Lung (tissue), 11 donors: ENCODE measurements at regions not wholly inside any gene's neighbourhood (a gene's known extent, or its start where the extent isn't known, plus 50 kb on each side); places are given as distances from the start of the nearest gene placed in this dataset.

ENCODE experiments used
- ATAC-seq: fragments of 200-7000 bp; cut with Tn5 transposase; one replicate; pipeline ENCODE4 v1.9.1; 2020; ENCODE audit warnings: moderate number of reproducible peaks; ENCODE audit not compliant: insufficient read depth, low FRiP score
- DNase-seq, 3 donors: peaks; one replicate each; pipeline ENCODE4 v3.0.0-alpha.2; 2013 to 2017
- H3K27ac ChIP-seq, 2 donors: one replicate each; pipeline ENCODE4 v1.5.1; 2013; ENCODE audit warnings: mild to moderate bottlenecking in 2 of 2, moderate library complexity in 2 of 2, control low read depth in 1 of 2, inconsistent platforms in 1 of 2, low read depth in 1 of 2, low read length in 1 of 2
- H3K27me3 ChIP-seq, 3 donors: one replicate each; pipeline ENCODE4 v1.5.1; 2013; ENCODE audit warnings: low read length in 2 of 3; ENCODE audit not compliant: control insufficient read depth in 3 of 3, insufficient read depth in 3 of 3
- H3K36me3 ChIP-seq, 4 donors: one replicate each; pipeline ENCODE4 v1.5.1; 2013; ENCODE audit warnings: low read length in 4 of 4, mild to moderate bottlenecking in 1 of 4, moderate library complexity in 1 of 4; ENCODE audit not compliant: control insufficient read depth in 4 of 4, insufficient read depth in 4 of 4
- H3K4me1 ChIP-seq, 5 donors: one replicate each; pipeline ENCODE4 v1.5.1; 2013; ENCODE audit warnings: low read length in 5 of 5, mild to moderate bottlenecking in 2 of 5, moderate library complexity in 1 of 5; ENCODE audit not compliant: control insufficient read depth in 5 of 5, insufficient read depth in 5 of 5
- H3K4me3 ChIP-seq: one replicate; pipeline ENCODE4 v1.5.1; 2013; ENCODE audit warnings: mild to moderate bottlenecking, control low read depth, moderate library complexity
- H3K9ac ChIP-seq, 2 donors: one replicate each; pipeline ENCODE4 v1.5.1; 2013; ENCODE audit warnings: low read length in 2 of 2, control low read depth in 1 of 2; ENCODE audit not compliant: insufficient read depth in 1 of 2
- H3K9me3 ChIP-seq, 4 donors: one replicate each; pipeline ENCODE4 v1.5.1; 2013; ENCODE audit warnings: low read length in 3 of 4, mild to moderate bottlenecking in 1 of 4, moderate library complexity in 1 of 4; ENCODE audit not compliant: control insufficient read depth in 4 of 4, insufficient read depth in 3 of 4
- WGBS, 2 donors: extraction: QIAGEN DNeasy Blood & Tissue Kit; methylation state at CpG; one replicate each; pipeline ENCODE4 v1.1.7; 2013; 5-methylcytosine and 5-hydroxymethylcytosine counted together
- TF ChIP-seq, protein P1 (sequence below): IDR thresholded peaks from 2 replicates; pipeline ENCODE4 v1.5.1; 2012; ENCODE audit warnings: mild to moderate bottlenecking; ENCODE audit errors: control extremely low read depth, extremely low read depth
- donor health status: control.
- donor health status: control.
- donor health status: Bipolar disorder and iron deficiency.
- donor health status: healthy.
- donor health status: DM: yes; HTN: yes; CAD: no.

DNA sequence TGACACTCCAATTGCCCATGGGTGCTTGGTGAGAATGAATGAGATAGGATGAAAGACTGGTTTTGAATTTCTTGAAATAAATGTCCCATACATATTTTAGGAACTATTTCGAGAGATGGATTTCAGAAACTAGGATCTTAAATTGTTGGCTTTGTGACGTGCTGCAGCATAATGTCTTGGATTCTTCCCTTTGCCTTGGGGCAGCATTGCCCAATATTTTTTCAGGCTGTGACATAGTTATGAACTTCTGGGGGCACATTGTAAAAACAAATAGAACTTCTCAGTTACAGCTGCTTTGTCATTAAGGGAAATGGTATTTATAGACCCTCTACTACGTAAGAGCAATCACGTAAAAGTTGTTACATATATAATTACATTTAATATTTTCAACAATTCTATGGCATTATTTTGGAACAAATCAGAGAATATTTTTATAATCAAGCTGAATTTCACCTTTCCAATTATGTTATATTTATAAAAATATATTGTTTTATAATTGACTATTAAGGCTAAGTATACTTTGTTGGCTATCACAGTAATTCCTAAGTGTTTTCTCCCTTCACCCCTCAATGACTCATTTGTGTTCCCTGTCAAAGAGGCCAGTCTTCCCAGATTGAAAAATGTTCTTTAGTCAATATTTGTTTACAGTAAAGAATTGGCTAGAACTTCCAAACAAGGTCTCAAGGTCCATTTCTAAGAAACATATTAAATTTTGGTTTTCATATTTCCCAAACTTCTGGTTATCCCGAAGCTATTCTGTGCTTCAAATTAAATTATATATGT, 1388.3 kb upstream of the ACO1 start:
- ATAC-seq = no peak
- 78 to 81% methylated on average over 5 of the region's 5 CpGs for WGBS, 2 donors
- TF ChIP-seq, protein P1, sequence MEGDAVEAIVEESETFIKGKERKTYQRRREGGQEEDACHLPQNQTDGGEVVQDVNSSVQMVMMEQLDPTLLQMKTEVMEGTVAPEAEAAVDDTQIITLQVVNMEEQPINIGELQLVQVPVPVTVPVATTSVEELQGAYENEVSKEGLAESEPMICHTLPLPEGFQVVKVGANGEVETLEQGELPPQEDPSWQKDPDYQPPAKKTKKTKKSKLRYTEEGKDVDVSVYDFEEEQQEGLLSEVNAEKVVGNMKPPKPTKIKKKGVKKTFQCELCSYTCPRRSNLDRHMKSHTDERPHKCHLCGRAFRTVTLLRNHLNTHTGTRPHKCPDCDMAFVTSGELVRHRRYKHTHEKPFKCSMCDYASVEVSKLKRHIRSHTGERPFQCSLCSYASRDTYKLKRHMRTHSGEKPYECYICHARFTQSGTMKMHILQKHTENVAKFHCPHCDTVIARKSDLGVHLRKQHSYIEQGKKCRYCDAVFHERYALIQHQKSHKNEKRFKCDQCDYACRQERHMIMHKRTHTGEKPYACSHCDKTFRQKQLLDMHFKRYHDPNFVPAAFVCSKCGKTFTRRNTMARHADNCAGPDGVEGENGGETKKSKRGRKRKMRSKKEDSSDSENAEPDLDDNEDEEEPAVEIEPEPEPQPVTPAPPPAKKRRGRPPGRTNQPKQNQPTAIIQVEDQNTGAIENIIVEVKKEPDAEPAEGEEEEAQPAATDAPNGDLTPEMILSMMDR = no peak

DNA sequence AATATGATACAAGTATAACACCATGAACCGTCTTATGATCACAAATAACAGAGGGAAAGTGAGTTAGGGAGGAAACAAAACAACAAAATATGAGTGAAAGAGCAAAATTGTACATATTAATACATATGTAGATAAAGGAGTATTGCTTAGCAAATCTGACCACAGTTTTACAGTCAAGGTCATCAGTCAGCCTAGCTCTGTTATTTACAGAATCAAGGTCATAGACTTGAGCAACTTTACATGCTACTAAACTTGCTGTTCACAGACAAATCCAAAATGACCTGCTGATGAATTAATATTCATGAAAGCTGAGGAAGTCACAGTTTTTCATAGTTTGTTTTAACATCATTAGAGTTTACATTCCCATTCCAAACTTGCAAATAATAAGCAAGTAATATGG, 1387.7 kb upstream of the ACO1 start:
- ATAC-seq (no peak), DNase-seq (no peak)
- Histone ChIP-seq H3K27me3 (no peaks in the 10 kb centered on the region), H3K27ac (no peak overlapping the region), H3K36me3 (no peaks in the 10 kb centered on the region), H3K9me3 (no peaks in the 10 kb centered on the region), H3K9ac (no peak overlapping the region), H3K4me3 (no peak overlapping the region), H3K4me1 (no peaks in the 10 kb centered on the region)
- TF ChIP-seq, protein P1 = no peak
- WGBS, 2 donors = 62 to 66% methylated on average over 1 of the region's 1 CpG

More for the DNA sequence above, 1388.3 kb upstream of the ACO1 start:
- Histone ChIP-seq H3K27ac (no peak overlapping the region), H3K4me1 (no peaks in the 10 kb centered on the region), H3K36me3 (no peaks in the 10 kb centered on the region), H3K9ac (no peak overlapping the region), H3K4me3 (no peak overlapping the region), H3K9me3 (no peaks in the 10 kb centered on the region), H3K27me3 (no peaks in the 10 kb centered on the region)
- DNase-seq = no peak

DNA sequence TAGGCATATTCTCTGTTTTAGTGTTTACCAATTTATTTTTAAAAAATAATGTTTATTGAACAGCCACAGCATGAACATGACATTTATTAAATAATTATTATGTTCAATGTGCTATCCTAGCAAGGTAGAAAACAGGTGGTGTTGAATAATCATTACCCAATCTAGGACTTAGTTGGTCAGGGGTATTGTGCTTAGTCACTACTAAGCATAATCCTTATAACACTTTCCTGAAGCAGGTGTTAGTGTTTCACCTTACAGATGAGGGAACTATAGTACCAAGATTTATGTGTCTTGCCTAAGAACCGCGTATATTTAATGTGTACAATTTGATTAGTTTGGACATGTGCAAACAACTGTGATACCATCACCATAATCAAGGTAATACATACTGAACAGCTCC, 1387.2 kb upstream of the ACO1 start:
- Histone ChIP-seq H3K9me3 (no peaks in the 10 kb centered on the region), H3K27me3 (no peaks in the 10 kb centered on the region), H3K4me1 (no peaks in the 10 kb centered on the region), H3K9ac (no peak overlapping the region), H3K4me3 (no peak overlapping the region), H3K36me3 (no peaks in the 10 kb centered on the region), H3K27ac (no peak overlapping the region)
- TF ChIP-seq, protein P1 = no peak
- ATAC-seq (no peak), DNase-seq (no peak)
- 24 to 43% methylated on average over 2 of the region's 2 CpGs for whole genome bisulfite sequencing, 2 donors
